Cardiac septum (tissue), 1 donor: ENCODE measurements at regions not wholly inside any gene's neighbourhood (a gene's known extent, or its start where the extent isn't known, plus 50 kb on each side); places are given as distances from the start of the nearest gene placed in this dataset.
"Not testable (repeated sequence)": the region's sequence is repeated elsewhere in the genome, so short reads cannot be mapped to it uniquely, and the experiment has no call there.

Source experiments
- DNase-seq: peaks from one replicate; pipeline ENCODE4 v3.0.0-alpha.2; 2020; ENCODE audit warnings: low spot score
- intact Hi-C: fragments of 100-400 bp; cut with DNase I; formaldehyde crosslinking; loops from one replicate; pipeline ENCODE4 v1.14.0; 2022
- donor health status: DM: no; HTN: no; CAD: no.

DNA sequence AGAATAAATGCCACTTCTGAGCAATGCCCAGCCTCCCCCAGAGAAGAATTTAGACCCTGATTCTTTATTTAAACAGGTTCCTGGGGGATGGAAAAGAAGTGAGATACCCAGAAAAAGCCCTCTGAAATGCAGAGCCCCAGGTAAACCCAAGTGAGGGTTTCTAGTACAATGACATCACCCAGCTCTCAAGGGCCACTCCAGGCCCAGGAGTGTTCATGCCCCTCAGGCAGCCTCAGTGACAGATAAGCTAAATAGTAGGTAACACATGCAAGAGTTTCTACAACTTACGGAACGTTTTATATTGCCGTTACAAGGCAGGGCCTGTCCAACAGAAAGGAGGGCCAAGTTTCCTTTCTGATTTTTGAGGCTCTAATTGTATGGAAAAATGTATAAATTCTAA, 683.7 kb upstream of the SALL1 start:
- no peak for DNase-seq
- intact Hi-C loops, result no loop called here

DNA sequence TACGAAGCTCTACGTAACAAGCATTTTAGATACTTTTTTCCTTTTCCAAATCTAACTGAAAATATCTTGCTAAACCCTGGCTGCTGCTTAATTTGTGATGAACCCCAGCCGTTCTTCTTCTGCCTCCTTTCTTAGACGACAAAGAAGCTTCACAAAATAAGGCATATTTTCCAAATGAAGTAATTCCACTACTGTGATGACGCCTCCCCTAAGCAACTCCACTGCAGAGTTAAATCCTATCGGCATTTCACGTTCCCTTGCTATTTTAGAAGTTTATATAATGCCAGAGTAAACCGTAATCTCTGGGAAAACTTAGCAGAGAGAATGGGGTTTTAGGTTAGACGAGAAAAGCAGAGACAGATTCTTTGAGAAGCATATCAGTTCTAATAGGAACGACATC, 683.1 kb upstream of the SALL1 start:
- no peak for DNase-seq

DNA sequence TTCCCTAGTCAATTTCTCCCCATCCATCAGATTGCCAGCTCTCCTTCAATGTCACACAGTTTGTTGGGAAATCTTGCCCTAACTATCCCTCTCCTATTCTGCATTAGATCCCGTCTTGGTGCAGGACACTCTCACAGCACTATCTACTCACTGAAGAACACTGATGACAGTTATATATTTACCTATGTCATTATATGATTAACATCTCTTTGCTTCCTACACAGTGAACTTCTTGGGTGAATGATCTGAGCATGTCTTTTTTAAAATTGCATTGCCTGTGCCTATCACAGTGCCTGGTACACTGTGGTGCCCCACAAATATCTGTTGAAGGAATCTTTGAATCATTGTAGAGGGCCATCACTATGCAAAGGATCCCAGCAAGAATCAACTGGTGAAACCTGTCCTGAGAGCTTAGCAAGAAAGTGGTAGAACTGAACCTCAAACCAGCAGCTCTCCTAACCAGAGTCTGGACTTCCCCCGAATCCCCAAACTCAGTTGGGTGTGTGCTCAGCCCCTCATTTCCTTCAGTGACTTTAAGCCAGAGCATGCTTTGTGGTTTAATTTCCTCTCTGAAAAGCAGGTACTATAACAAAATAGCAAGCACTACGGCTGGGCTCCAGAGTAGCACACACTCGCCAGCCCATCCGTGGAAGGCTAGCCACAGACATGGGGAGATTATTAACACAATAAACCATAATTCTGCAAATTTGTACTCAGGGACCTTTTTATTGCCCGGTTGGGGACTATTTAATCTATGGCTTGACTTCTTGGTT, 680.7 kb upstream of the SALL1 start:
- intact Hi-C loops, result no loop called here
- DNase-seq, result no peak

More for the DNA sequence above, 683.1 kb upstream of the SALL1 start:
- intact Hi-C loops, result no loop called here

DNA sequence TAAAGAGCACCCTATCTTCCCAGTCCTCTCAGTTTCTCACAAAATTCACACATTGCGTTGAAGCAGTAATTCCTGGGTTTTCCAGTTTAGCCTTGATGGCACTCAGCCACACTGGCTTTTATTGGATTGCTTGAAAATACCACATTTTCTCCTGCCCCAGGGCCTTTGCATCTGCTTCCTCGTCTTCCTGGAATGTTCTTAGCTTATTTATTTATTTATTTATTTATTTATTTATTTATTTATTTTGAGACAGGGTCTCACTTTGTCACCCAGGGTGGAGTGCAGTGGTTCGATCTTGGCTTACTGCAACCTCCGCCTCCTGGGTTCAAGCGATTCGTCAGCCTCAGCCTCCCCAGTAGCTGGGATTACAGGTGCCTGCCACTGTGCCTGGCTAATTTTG, 680.0 kb upstream of the SALL1 start:
- intact Hi-C loops, DNase-seq: not testable (repeated sequence)

DNA sequence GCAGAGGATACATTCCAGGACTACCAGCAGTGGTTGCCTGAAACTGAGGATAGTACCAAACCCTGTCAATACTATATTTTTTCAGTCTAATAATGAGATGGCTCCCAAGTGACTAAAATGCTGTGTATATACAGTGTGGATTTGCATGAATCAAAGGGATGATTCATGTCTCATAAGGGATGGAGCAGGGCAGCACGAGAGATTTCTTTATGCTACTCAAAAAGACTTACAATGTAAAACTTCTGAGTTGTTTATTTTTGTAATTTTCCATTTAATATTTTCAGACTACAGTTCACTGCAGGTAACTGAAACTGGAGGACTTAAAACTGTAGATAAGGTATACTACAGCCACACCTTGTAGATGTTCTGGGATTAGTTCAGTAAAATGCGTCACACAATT, 674.7 kb upstream of the SALL1 start:
- no peak for DNase-seq

DNA sequence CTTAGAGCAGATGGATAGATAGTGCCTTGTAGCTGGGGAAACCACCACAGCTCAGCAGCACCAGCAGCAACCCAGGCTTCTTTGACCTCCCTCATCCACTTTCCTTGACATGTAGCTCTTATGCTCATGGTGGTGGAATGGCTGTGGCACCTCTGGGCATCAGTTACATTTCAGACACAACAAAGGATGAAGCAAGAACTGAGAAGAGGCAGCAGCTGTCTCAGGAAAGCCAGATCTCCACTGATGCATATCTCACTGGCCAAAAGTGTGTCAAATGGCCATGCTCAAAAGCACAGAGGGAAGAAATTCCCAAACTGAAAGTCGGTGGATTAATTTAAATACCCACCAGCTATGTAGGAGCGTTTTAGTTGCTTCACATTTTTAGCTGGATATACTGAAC, 671.4 kb upstream of the SALL1 start:
- no peak for DNase-seq
- intact Hi-C loops, result no loop called here

More for the DNA sequence above, 674.7 kb upstream of the SALL1 start:
- intact Hi-C loops, result no loop called here

DNA sequence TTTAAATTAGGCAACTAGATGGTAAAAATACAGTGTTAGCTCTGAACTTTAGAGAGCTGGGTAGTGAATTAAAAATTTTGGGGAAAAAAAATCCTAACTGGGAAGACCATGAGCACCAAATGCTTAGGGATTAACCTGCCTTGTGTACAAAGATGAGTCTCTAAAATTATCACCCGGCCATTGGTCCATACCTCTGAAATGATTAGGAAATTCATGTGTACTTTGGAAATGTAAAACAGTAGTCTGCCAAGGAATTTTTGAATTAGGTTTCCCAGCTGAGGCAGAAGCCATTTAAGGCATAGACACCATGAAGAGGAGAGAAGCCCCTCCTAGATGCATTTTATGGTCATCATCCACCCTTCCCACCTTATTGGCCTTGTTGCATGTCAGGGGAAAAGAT, 670.5 kb upstream of the SALL1 start:
- intact Hi-C loops, result no loop called here
- no peak for DNase-seq

DNA sequence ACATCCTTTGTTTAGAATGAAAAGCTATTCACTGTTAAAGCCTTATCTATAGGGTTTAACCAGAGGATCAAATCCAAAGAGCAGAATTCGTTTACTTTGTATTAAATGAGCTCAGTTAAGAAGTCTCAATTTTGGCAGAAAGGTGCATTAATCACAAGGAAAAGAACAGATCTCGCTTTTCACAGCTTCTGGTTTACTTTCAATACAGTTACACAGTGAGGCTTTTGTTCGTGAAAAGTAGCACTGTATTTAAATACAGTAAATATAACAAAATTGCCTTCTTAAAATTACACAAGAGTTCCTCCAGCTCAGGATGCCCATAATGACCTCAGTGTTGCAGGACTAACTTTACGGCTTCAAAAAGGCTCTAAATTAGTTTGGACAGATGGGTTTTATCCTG, 669.1 kb upstream of the SALL1 start:
- intact Hi-C loops, result no loop called here

DNA sequence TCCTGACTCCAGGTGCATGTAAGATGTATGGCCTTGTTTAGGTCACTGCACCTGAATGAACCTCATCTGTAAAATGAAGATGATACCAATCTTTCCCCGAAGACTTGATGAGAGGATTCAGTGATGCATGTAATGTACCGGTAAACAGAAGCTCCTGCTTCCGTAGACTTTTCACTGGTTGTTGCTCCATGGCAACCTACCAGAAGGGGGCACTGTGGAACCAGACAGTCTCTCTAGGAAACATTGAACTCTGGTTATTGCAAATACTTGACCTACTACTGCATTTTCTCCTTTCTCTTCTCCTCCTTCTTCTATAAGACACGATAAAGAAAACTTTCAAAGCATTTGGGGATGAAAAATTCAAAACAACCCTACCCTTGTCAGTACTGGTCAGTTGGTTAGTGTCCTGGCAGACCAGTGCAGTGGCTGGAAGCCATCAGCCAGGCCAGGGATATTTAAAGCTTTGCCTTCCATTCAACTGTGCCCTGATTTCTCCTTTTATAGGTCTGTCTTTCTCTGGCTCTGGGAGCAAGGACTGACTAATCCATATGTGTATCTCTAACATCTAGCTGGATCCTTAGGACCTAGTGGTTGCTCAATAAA, 667.4 kb upstream of the SALL1 start:
- intact Hi-C loops, result loop anchor here (10.0 kb wide), 1 partner anchor 166 kb away; no protein-coding TSS in a partner anchor

More for the DNA sequence above, 669.1 kb upstream of the SALL1 start:
- DNase-seq, result no peak

DNA sequence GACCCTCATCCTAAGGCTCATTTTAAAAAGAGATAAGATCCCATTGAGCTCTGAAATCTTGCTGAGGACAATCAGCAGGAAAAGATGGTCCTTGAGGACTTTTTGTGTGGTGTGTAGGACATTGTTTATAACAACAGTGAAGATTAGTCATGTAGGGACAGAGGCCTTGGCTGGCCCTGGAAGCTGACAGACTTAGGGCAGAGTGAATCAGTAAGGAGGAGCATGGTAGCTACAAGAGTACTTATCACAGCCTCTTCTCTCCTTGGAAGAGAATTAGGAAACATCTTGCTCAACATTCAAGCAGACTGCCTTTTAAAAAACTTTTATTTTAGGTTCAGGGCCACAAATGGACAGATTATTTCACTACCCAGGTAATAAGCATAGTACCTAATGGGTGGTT, 665.9 kb upstream of the SALL1 start:
- intact Hi-C loops, result loop anchor here (10.0 kb wide), 1 partner anchor 168 kb away; no protein-coding TSS in a partner anchor
- DNase-seq, result no peak

More for the DNA sequence above, 667.4 kb upstream of the SALL1 start:
- no peak for DNase-seq

DNA sequence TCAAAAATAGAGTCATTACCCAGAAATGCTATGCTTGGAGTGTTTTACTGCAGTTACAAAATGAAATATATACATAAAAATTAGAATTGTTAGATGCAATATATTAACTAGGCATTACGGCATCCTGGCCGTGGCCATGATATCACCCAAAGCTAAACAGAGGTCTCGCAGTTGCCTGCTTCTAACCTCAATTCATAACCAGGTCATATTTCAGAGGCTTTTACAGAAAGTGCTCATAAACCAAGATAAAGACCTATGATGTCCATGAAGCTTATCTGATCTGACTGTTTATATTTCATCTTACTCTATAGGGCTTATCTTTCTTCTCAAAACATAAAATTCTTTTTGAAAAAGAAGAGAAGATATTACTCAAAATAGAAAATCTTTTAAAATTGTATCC, 664.5 kb upstream of the SALL1 start:
- intact Hi-C loops, result loop anchor here (10.0 kb wide), 1 partner anchor 169 kb away; no protein-coding TSS in a partner anchor
- no peak for DNase-seq

DNA sequence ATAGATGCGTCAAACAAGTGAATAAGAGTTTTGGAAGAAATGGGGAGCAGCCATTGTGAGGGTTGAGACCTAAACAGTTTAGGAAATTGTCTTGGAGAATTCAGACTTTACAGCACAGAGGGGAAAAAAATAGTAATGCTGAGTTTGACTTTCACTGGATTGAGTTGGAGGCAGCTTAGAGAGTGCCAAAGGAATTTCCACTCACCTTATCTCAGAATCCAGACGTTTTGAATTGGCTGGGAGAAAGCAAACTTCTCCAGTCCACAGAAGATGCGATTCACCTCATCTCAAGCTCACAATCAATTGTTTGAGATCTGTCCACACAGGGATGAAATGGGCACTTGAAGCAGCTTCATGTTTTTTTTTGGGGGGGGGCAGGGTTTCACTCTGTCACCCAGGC, 663.5 kb upstream of the SALL1 start:
- DNase-seq, result no peak
- intact Hi-C loops, result loop anchor here (10.0 kb wide), 1 partner anchor 170 kb away; no protein-coding TSS in a partner anchor

DNA sequence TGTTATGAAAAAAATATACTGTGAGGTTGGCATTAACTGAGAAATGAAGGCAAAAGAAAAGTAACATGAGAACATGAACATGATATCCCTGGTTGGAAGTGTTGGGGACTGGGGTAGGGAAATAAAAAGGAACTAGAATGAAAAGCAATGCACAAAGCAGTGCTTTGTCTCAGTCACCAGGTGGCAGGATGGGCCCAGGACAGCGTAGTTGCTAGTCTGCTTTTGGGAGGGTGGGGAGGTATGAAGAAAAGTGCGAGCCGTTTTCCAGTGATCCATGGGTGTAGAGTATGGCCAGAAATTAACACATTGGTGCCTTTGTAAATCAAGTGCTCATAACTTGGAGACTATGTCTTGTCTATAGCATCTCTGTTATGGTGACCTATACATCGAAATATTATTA, 662.5 kb upstream of the SALL1 start:
- intact Hi-C loops, result loop anchor here (10.0 kb wide), 1 partner anchor 171 kb away; no protein-coding TSS in a partner anchor
- no peak for DNase-seq

DNA sequence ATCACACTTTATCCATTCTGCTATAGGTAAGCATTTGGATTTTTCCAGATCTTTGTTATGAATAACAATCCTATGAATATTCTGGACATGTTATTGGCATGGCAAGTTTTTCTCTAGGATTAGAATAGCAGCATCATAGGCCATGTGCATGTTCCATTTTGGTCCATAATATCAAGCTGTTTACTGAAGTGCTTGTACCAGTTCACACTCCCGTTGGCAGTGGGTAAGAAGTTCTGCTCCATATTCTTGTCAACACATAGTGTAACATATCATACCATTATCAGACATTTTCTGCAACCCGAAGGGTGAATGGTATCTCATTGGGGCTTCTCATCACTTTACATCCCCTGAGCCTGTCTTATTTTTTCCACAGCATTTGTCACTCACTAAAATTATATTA, 661.9 kb upstream of the SALL1 start:
- DNase-seq, result no peak
- intact Hi-C loops, result loop anchor here (10.0 kb wide), 1 partner anchor 172 kb away; no protein-coding TSS in a partner anchor

DNA sequence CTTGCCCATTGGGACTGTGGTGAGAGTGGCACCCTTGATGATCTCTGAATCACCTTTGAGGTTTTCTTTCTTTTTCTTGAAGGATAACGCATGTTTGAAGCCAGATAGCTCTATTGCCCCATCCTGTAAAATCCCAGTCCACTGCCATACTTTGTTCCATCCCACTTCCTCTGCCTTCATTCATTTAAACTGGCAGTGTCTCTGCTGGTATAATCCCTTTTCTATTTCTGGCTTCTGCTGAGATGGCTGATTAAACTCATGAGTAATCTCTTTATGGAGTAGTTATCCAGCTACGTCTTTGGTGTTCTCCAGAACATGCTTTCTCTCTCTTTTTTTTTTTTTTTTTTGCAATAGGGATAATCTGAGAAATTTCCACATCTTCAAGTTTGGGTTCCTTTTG, 656.5 kb upstream of the SALL1 start:
- no peak for DNase-seq
- intact Hi-C loops, result no loop called here

DNA sequence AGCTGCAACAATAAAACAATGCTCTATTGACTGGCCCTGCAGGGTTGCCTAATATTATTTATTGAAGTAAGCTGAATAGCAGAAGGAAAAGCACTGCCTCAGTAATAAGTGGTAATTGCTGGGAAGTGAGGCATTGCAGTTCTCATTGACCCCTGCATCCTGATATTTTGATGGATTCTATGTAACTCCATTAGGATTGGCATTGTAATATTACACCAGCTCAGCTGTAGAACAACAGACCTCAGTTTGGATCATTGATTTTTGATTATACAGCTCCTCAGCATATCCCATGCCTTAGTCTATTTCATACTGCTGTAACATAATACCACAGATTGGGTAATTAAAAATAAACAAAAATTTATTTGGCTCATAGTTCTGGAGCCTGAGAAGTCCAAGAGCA, 650.6 kb upstream of the SALL1 start:
- no peak for DNase-seq
- intact Hi-C loops, result no loop called here

DNA sequence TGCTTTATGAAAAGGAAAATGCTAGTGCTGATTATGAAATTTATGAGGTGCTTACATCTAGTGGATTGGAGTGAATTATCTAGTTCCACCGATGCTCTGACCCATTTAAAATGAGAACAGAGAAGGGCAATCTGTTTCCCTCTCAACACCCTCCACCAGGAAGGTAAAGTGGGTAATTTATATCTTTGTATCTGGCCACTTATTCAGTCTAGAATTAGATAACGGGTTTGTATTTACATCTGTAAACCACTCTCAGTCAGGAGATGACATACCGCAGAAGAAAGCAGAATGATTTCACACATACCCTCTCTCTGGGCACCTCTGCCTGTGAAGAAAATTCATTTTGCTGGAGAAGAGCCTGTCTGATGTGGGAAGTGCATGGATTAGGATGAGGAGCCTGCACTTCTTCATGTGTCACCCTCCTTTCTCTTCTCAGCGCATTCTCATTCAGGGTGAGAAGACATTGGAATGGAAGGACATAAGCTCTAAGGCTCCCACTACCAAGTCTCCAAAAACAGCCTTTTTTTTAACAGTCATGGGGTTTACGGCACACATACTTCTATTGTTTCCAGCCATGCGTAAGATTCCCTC, 646.7 kb upstream of the SALL1 start:
- intact Hi-C loops, result no loop called here
- DNase-seq, result no peak

DNA sequence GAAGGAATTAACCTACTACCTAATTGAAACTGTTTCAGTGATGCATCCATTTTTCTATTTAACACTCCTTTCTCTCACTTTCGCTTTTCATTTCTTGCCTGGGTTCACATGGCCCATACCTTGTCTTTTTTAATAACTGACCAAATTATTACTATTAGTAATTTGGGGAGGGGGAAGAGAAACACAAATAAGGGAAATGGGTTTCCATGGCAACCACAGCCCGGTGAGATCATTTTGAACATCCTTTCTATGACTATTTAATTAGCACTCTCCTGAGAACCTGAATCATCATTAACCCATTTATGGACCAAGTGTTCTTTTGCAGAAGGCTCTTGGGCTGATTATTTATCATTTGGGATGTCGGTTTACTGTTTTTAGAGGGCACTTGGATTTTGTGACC, 628.2 kb upstream of the SALL1 start:
- no peak for DNase-seq
- intact Hi-C loops, result no loop called here

DNA sequence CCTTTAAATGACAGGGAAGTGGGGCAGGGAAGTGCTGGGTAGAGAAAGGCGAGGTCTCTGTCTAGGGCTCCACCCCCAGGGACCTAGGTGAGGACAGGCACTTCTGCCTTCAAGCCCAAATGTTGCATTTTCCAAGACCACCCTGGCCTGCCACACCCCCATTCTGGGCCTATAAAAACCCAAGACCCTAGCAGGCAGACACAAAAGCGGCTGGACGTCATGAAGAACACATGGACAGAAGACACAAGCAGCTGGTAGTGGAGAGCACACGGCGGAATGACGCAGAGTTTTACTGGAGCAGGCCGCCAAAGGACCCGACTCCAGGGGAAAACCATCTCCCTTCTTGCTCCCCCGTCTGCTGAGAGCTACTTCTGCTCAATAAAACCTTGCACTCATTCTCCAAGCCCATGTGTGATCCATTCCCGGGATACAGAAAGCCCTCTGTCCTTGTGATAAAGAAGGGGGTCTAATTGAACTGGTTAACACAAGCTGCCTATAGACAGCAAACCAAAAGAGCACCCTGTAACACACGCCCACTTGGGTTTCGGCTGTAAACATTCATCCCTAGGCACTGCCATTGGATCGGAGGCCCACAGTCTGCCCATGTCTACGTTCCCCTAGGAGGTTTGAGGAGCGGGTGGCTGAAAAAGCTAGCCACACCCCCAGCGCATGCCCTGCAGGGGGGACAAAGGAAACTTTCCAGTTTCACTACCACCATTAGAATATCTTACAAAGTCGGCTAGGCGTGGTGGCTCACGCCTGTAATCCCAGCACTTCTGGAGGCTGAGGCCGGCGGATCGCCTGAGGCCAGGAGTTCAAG, 622.2 kb upstream of the SALL1 start:
- intact Hi-C loops, result no loop called here
- DNase-seq, result no peak

DNA sequence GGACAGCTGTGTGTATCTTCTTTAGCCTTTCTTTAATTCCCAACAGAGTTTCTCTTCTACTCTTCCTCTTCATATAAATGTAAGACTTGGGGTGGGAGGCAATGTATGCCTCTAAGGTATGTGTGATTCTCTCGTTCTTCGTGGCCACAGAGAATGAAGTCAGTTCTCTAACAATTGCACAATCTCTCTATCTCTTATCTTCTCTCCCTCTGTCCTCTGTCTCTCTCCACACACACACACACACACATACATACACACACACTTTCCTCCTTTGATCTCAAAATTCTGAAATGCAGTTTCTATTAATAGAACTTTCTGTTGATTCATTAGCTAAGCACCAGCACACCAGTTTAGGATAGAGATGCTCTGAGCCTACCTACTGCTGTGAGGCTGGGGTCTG, 615.7 kb upstream of the SALL1 start:
- no peak for DNase-seq
- intact Hi-C loops, result no loop called here
